HEK293T (cell line): ENCODE measurements at regions not wholly inside any gene's neighbourhood (a gene's known extent, or its start where the extent isn't known, plus 50 kb on each side); places are given as distances from the start of the nearest gene placed in this dataset.

Experiments
- ARNT ChIP-seq: fragments of 450-650 bp; IDR thresholded peaks from 2 replicates; pipeline ENCODE4 v1.6.1; 2017; ENCODE audit warnings: mild to moderate bottlenecking
- CTBP1 ChIP-seq: fragments of 450-650 bp; IDR thresholded peaks from 2 replicates; pipeline ENCODE4 v1.6.1; 2016; ENCODE audit warnings: borderline replicate concordance
- ELF4 ChIP-seq: fragments of 450-650 bp; IDR thresholded peaks from 2 replicates; pipeline ENCODE4 v1.6.1; 2017; ENCODE audit warnings: antibody characterized with exemption
- FOXA1 ChIP-seq: fragments of 450-650 bp; IDR thresholded peaks from 2 replicates; pipeline ENCODE4 v1.6.1; 2016; ENCODE audit warnings: mild to moderate bottlenecking
- FOXK2 ChIP-seq: fragments of 450-650 bp; IDR thresholded peaks from 2 replicates; pipeline ENCODE4 v1.6.1; 2016; ENCODE audit warnings: mild to moderate bottlenecking
- FOXM1 ChIP-seq: fragments of 450-650 bp; IDR thresholded peaks from 2 replicates; pipeline ENCODE4 v1.6.1; 2017; ENCODE audit warnings: mild to moderate bottlenecking, borderline replicate concordance
- HDGF ChIP-seq: fragments of 450-650 bp; IDR thresholded peaks from 2 replicates; pipeline ENCODE4 v1.6.1; 2017; ENCODE audit warnings: antibody characterized with exemption, borderline replicate concordance
- L3MBTL2 ChIP-seq: fragments of 450-650 bp; conservative IDR thresholded peaks from 2 replicates; pipeline ENCODE4 v1.6.1; 2016; ENCODE audit warnings: mild to moderate bottlenecking
- SP1 ChIP-seq: fragments of 450-650 bp; IDR thresholded peaks from 2 replicates; pipeline ENCODE4 v1.6.1; 2017
- SUZ12 ChIP-seq: fragments of 450-650 bp; IDR thresholded peaks from 2 replicates; pipeline ENCODE4 v1.6.1; 2016; ENCODE audit warnings: mild to moderate bottlenecking
- TARDBP ChIP-seq: fragments of 450-650 bp; IDR thresholded peaks from 2 replicates; pipeline ENCODE4 v1.6.1; 2016
- ZNF384 ChIP-seq: fragments of 450-650 bp; IDR thresholded peaks from 2 replicates; pipeline ENCODE4 v1.6.1; 2016

DNA sequence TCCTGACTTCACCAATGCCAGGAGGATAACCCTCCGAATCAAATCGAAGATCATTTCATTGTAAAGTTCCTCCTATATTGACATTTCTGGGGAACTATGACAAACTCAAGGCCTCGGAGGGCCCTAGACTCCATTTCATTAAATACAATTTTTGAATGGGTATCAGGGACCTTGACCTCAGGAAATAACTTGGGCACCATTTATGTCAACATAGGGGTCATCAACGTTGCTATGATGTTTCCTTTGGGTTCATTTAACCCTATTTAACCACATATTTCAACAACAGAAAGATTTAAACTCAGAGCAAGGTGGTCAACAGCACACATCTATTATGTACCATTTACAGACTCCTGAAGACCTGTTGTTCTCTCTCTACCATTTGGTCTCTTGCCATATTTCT, 395.1 kb downstream of the TRIML1 start:
- TF ChIP-seq TARDBP: no peak
- no peak for TF ChIP-seq SUZ12
- TF ChIP-seq FOXK2: no peak
- no peak for TF ChIP-seq FOXM1
- no peak for TF ChIP-seq HDGF
- TF ChIP-seq SP1: no peak
- no peak for TF ChIP-seq CTBP1
- no peak for TF ChIP-seq ARNT
- no peak for TF ChIP-seq ZNF384
- no peak for TF ChIP-seq ELF4
- TF ChIP-seq FOXA1: no peak
- no peak for TF ChIP-seq L3MBTL2
